ENCODE measurements at regions not wholly inside any gene's neighbourhood (a gene's known extent, or its start where the extent isn't known, plus 50 kb on each side); places are given as distances from the start of the nearest gene placed in this dataset.

DNA sequence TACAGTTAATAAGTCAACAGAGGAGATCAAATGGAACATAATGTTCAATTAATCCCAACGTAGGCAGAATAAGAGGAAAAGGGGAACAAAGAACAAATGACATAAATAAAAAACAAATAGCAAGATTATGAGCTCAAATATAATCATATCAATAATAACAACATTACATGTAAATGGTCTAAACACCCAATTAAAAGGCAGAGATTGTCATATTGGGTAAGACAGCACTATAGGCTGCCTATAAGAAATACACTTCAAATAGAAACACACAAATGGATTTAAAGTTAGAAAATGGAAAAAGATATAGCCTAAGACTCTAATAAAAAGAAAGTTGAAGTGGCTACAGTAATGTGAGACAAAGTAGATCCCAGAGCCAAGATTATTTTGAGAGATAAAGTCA lies 126.4 kb upstream of the PTER start:
- TF ChIP-seq EZH2 (IDR thresholded peaks at IDR 0.05; ENCODE audit: borderline replicate concordance) (no peak), EZH2phosphoT487 (IDR thresholded peaks at IDR 0.05; ENCODE audit: low read depth, severe bottlenecking, unreplicated experiment) (no peak)
- TF ChIP-seq, protein P1, sequence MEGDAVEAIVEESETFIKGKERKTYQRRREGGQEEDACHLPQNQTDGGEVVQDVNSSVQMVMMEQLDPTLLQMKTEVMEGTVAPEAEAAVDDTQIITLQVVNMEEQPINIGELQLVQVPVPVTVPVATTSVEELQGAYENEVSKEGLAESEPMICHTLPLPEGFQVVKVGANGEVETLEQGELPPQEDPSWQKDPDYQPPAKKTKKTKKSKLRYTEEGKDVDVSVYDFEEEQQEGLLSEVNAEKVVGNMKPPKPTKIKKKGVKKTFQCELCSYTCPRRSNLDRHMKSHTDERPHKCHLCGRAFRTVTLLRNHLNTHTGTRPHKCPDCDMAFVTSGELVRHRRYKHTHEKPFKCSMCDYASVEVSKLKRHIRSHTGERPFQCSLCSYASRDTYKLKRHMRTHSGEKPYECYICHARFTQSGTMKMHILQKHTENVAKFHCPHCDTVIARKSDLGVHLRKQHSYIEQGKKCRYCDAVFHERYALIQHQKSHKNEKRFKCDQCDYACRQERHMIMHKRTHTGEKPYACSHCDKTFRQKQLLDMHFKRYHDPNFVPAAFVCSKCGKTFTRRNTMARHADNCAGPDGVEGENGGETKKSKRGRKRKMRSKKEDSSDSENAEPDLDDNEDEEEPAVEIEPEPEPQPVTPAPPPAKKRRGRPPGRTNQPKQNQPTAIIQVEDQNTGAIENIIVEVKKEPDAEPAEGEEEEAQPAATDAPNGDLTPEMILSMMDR (IDR thresholded peaks at IDR 0.05; ENCODE audit: poor library complexity), result no peak
- 78% methylated on average over 1 of the region's 1 CpG for WGBS (ENCODE audit: low lambda C conversion rate, missing lambda C conversion rate)

DNA sequence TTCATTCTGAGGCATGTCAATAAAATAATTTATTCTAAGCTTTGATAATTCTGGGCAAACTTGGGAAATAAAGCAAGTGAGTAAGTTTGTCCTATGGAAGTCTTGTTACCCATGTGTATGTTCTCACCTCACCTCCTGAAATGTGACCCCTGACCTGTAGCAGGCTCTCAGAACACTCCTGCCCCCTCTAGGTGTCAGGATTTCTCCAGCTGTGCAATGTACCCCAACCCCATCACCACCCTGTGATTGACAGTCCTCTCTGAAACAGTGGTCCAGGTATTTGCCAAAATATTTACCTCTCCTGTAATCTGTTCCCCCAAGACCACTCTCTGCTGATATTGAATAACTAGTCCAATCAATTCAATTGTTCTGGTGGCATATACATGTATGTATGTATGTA lies 122.6 kb upstream of the PTER start:
- Histone ChIP-seq H3K4me3 (no peak overlapping the region), H3K9me3 (ENCODE audit: low read depth) (no peaks in the 10 kb centered on the region), H2AFZ (no peak overlapping the region), H3K27me3 (no peaks in the 10 kb centered on the region), H3K79me2 (no peaks in the 10 kb centered on the region), H4K20me1 (ENCODE audit: insufficient read depth, poor library complexity, severe bottlenecking) (no peaks in the 10 kb centered on the region), H3K9me2 (replicated peaks; ENCODE audit: insufficient read depth) (no peaks in the 10 kb centered on the region), H3K4me2 (no peak overlapping the region), H3K27ac (no peak overlapping the region), H3K4me1 (ENCODE audit: insufficient read depth) (no peaks in the 10 kb centered on the region), H3K36me3 (replicated peaks; ENCODE audit: insufficient read depth, low read depth) (no peaks in the 10 kb centered on the region)
- TF ChIP-seq EZH2phosphoT487 (IDR thresholded peaks at IDR 0.05; ENCODE audit: low read depth, severe bottlenecking, unreplicated experiment), result no peak
- TF ChIP-seq, protein P1 (IDR thresholded peaks at IDR 0.05; ENCODE audit: poor library complexity), result peak; percentile 19
- peak; percentile 3 for DNase-seq (ENCODE audit: low spot score)

More for the DNA sequence above, 126.4 kb upstream of the PTER start:
- Histone ChIP-seq H4K20me1 (ENCODE audit: insufficient read depth, poor library complexity, severe bottlenecking) (no peaks in the 10 kb centered on the region), H2AFZ (no peak overlapping the region), H3K4me2 (no peak overlapping the region), H3K4me1 (ENCODE audit: insufficient read depth) (no peaks in the 10 kb centered on the region), H3K4me3 (no peak overlapping the region), H3K9me2 (replicated peaks; ENCODE audit: insufficient read depth) (no peaks in the 10 kb centered on the region), H3K27me3 (no peaks in the 10 kb centered on the region), H3K9me3 (ENCODE audit: low read depth) (no peaks in the 10 kb centered on the region), H3K27ac (no peak overlapping the region), H3K79me2 (no peaks in the 10 kb centered on the region), H3K36me3 (replicated peaks; ENCODE audit: insufficient read depth, low read depth) (no peaks in the 10 kb centered on the region)
- DNase-seq (ENCODE audit: low spot score), result no peak

DNA sequence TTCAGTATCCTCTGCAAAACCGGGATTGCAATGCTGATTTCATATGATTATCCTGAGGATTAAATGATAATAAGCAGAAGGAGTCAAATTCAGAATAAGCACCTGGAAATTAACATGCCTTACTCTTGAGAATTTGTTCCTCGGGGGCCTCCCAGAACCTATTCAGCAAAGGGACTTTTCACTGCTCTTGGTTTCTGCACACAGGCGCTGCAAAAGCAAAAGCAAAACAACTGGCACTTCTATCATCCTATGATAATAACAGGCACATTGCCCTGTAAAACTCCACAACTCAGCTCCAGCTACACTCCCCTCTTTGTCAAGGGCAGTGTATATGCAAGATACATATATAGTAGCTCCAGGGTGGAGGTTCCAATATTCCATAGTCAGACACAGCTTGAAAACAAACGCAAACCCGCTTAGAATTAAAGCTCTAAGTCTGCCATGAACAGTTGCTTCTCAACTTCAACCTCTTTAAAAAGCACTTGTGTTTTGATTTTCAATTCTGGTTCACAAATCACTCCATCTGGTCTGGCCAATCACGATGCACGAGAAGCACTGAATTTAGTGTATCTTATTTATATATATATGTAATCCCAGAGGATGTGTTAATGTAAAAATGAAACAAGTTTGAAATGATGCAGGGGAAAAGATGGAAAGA lies 119.9 kb upstream of the PTER start:
- no peak overlapping the region for H3K4me2 ChIP-seq
- no peaks in the 10 kb centered on the region for H3K9me2 ChIP-seq (replicated peaks; ENCODE audit: insufficient read depth)
- WGBS (ENCODE audit: low lambda C conversion rate, missing lambda C conversion rate), result 87% methylated on average over 7 of the region's 7 CpGs
- H4K20me1 ChIP-seq (ENCODE audit: insufficient read depth, poor library complexity, severe bottlenecking), result no peaks in the 10 kb centered on the region
- H3K36me3 ChIP-seq (replicated peaks; ENCODE audit: insufficient read depth, low read depth), result no peaks in the 10 kb centered on the region
- no peaks in the 10 kb centered on the region for H3K9me3 ChIP-seq (ENCODE audit: low read depth)
- no peaks in the 10 kb centered on the region for H3K79me2 ChIP-seq
- no peaks in the 10 kb centered on the region for H3K27me3 ChIP-seq
- no peak overlapping the region for H3K27ac ChIP-seq
- H2AFZ ChIP-seq, result no peak overlapping the region
- DNase-seq (ENCODE audit: low spot score), result no peak
- TF ChIP-seq EZH2 (IDR thresholded peaks at IDR 0.05; ENCODE audit: borderline replicate concordance) (no peak), EZH2phosphoT487 (IDR thresholded peaks at IDR 0.05; ENCODE audit: low read depth, severe bottlenecking, unreplicated experiment) (no peak)
- TF ChIP-seq, protein P1 (IDR thresholded peaks at IDR 0.05; ENCODE audit: poor library complexity), result no peak
- no peaks in the 10 kb centered on the region for H3K4me1 ChIP-seq (ENCODE audit: insufficient read depth)
- no peak overlapping the region for H3K4me3 ChIP-seq

DNA sequence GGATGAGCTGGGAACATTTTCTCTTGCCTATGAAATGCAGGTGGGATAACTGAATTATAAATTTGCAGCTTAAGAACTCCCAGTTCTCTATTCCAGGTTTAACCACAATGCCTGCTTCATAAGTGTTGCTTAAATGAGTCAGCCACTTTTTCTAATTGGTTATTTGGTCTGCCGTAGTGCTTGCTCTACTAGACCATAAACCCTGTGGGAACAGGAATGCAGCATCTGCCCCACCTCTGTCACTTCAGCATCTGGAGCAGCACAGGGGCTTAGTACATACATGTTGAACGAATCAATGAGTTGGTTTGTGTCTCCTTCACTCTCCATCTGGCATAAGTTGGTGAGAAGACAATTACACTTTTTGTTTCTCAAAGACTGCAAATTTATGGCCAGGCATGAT lies 95.2 kb upstream of the PTER start:
- H3K79me2 ChIP-seq, result no peaks in the 10 kb centered on the region
- 57% methylated on average over 2 of the region's 2 CpGs for WGBS (ENCODE audit: low lambda C conversion rate, missing lambda C conversion rate)

More for the DNA sequence above, 95.2 kb upstream of the PTER start:
- no peak overlapping the region for H2AFZ ChIP-seq
- no peaks in the 10 kb centered on the region for H3K9me3 ChIP-seq (ENCODE audit: low read depth)
- TF ChIP-seq, protein P1 (IDR thresholded peaks at IDR 0.05; ENCODE audit: poor library complexity), result no peak
- TF ChIP-seq EZH2phosphoT487 (IDR thresholded peaks at IDR 0.05; ENCODE audit: low read depth, severe bottlenecking, unreplicated experiment), result no peak
- TF ChIP-seq EZH2 (IDR thresholded peaks at IDR 0.05; ENCODE audit: borderline replicate concordance), result no peak
- no peak overlapping the region for H3K27ac ChIP-seq
- H3K4me1 ChIP-seq (ENCODE audit: insufficient read depth), result no peaks in the 10 kb centered on the region
- H3K4me2 ChIP-seq, result no peak overlapping the region
- H3K36me3 ChIP-seq (replicated peaks; ENCODE audit: insufficient read depth, low read depth), result no peaks in the 10 kb centered on the region
- no peak overlapping the region for H3K4me3 ChIP-seq
- H3K9me2 ChIP-seq (replicated peaks; ENCODE audit: insufficient read depth), result no peaks in the 10 kb centered on the region
- no peaks in the 10 kb centered on the region for H4K20me1 ChIP-seq (ENCODE audit: insufficient read depth, poor library complexity, severe bottlenecking)
- H3K27me3 ChIP-seq, result no peaks in the 10 kb centered on the region
- DNase-seq (ENCODE audit: low spot score), result peak; percentile 4

All from hepatocyte (in vitro differentiated cells).